ENCODE measurements at regions not wholly inside any gene's neighbourhood (a gene's known extent, or its start where the extent isn't known, plus 50 kb on each side); places are given as distances from the start of the nearest gene placed in this dataset.

- DNase-seq (no peak), ATAC-seq (ENCODE audit: low read depth in 2 of 2) (no peak)
- Mint-ChIP-seq H3K4me3 (no peak overlapping the region), H3K27me3 (peaks cover 12 to 17% (median 17%) of the 10 kb centered on the region in 3 donors), H3K36me3 (no peaks in the 10 kb centered on the region), H3K9me3 (no peaks in the 10 kb centered on the region), H3K27ac (no peak overlapping the region), H3K4me1 (no peaks in the 10 kb centered on the region)
Observed at GRCh38 chr10:60627778-60628748, 150.2 kb upstream of the CDK1 start.

- no peaks in the 10 kb centered on the region for H3K36me3 Mint-ChIP-seq
- H3K9me3 Mint-ChIP-seq = no peaks in the 10 kb centered on the region
- DNase-seq (no peak), ATAC-seq (ENCODE audit: low read depth in 2 of 2) (no peak)
- no peak overlapping the region for H3K4me3 Mint-ChIP-seq
- H3K27me3 Mint-ChIP-seq = peaks cover 10 to 17% (median 16%) of the 10 kb centered on the region in 3 donors
- H3K4me1 Mint-ChIP-seq = no peaks in the 10 kb centered on the region
- no peak overlapping the region for H3K27ac Mint-ChIP-seq
Observed at GRCh38 chr10:60626037-60626436, 152.2 kb upstream of the CDK1 start.

GRCh38 chr10:60623627-60624026 is 154.7 kb upstream of the CDK1 start:
- H3K27ac Mint-ChIP-seq = no peak overlapping the region
- ATAC-seq (ENCODE audit: low read depth in 2 of 2) = no peak
- no peaks in the 10 kb centered on the region for H3K9me3 Mint-ChIP-seq
- H3K36me3 Mint-ChIP-seq = no peaks in the 10 kb centered on the region
- no peak overlapping the region for H3K4me3 Mint-ChIP-seq
- no peak for DNase-seq
- peaks cover 0 to 9% (median 7%) of the 10 kb centered on the region in 3 donors for H3K27me3 Mint-ChIP-seq
- no peaks in the 10 kb centered on the region for H3K4me1 Mint-ChIP-seq

GRCh38 chr10:60621018-60621417 is 157.3 kb upstream of the CDK1 start:
- no peak overlapping the region for H3K27ac Mint-ChIP-seq
- DNase-seq (no peak), ATAC-seq (ENCODE audit: low read depth in 2 of 2) (no peak)
- H3K9me3 Mint-ChIP-seq = no peaks in the 10 kb centered on the region
- H3K4me1 Mint-ChIP-seq = no peaks in the 10 kb centered on the region
- no peak overlapping the region for H3K4me3 Mint-ChIP-seq
- no peaks in the 10 kb centered on the region for H3K36me3 Mint-ChIP-seq
- peaks cover 0 to 4% (median 0%) of the 10 kb centered on the region in 3 donors for H3K27me3 Mint-ChIP-seq

GRCh38 chr10:60618861-60619260 is 159.4 kb upstream of the CDK1 start:
- no peak for DNase-seq
- no peaks in the 10 kb centered on the region for H3K4me1 Mint-ChIP-seq
- no peak for ATAC-seq (ENCODE audit: low read depth in 2 of 2)
- no peaks in the 10 kb centered on the region for H3K36me3 Mint-ChIP-seq
- H3K27me3 Mint-ChIP-seq = peaks cover 0 to 3% (median 0%) of the 10 kb centered on the region in 3 donors
- H3K9me3 Mint-ChIP-seq = no peaks in the 10 kb centered on the region
- no peak overlapping the region for H3K4me3 Mint-ChIP-seq
- peak overlapping the region in 1 of 6 donors; percentile 30 for H3K27ac Mint-ChIP-seq

- H3K4me3 Mint-ChIP-seq = no peak overlapping the region
- no peak for DNase-seq
- H3K27me3 Mint-ChIP-seq = peaks cover 0 to 4% (median 0%) of the 10 kb centered on the region in 3 donors
- no peak for ATAC-seq (ENCODE audit: low read depth in 2 of 2)
- no peaks in the 10 kb centered on the region for H3K36me3 Mint-ChIP-seq
- no peak overlapping the region for H3K27ac Mint-ChIP-seq
- H3K9me3 Mint-ChIP-seq = no peaks in the 10 kb centered on the region
- H3K4me1 Mint-ChIP-seq = no peaks in the 10 kb centered on the region
Observed at GRCh38 chr10:60615541-60615940, 162.7 kb upstream of the CDK1 start.

- Mint-ChIP-seq H3K9me3 (no peaks in the 10 kb centered on the region), H3K27me3 (peaks cover 0 to 4% (median 0%) of the 10 kb centered on the region in 3 donors), H3K4me1 (no peaks in the 10 kb centered on the region), H3K27ac (no peak overlapping the region), H3K36me3 (no peaks in the 10 kb centered on the region), H3K4me3 (no peak overlapping the region)
- ATAC-seq (ENCODE audit: low read depth in 2 of 2) = no peak
- no peak for DNase-seq
Observed at GRCh38 chr10:60614363-60614762, 163.9 kb upstream of the CDK1 start.

- ATAC-seq (ENCODE audit: low read depth in 2 of 2) = no peak
- peaks cover 0 to 4% (median 0%) of the 10 kb centered on the region in 3 donors for H3K27me3 Mint-ChIP-seq
- no peaks in the 10 kb centered on the region for H3K9me3 Mint-ChIP-seq
- no peak overlapping the region for H3K27ac Mint-ChIP-seq
- H3K4me1 Mint-ChIP-seq = no peaks in the 10 kb centered on the region
- no peaks in the 10 kb centered on the region for H3K36me3 Mint-ChIP-seq
- DNase-seq = no peak
- no peak overlapping the region for H3K4me3 Mint-ChIP-seq
Observed at GRCh38 chr10:60613434-60613833, 164.8 kb upstream of the CDK1 start.

- H3K27ac Mint-ChIP-seq = no peak overlapping the region
- ATAC-seq (ENCODE audit: low read depth in 2 of 2) = no peak
- H3K4me1 Mint-ChIP-seq = no peaks in the 10 kb centered on the region
- DNase-seq = no peak
- no peaks in the 10 kb centered on the region for H3K36me3 Mint-ChIP-seq
- peak overlapping the region in 1 of 8 donors; percentile 31 for H3K4me3 Mint-ChIP-seq
- no peaks in the 10 kb centered on the region for H3K9me3 Mint-ChIP-seq
- H3K27me3 Mint-ChIP-seq = peaks cover 0 to 4% (median 0%) of the 10 kb centered on the region in 3 donors
Observed at GRCh38 chr10:60611291-60611747, 167.0 kb upstream of the CDK1 start.

GRCh38 chr10:60607372-60607771 is 170.9 kb upstream of the CDK1 start:
- Mint-ChIP-seq H3K9me3 (no peaks in the 10 kb centered on the region), H3K27ac (no peak overlapping the region), H3K27me3 (no peaks in the 10 kb centered on the region), H3K4me1 (no peaks in the 10 kb centered on the region), H3K36me3 (no peaks in the 10 kb centered on the region), H3K4me3 (no peak overlapping the region)
- no peak for ATAC-seq (ENCODE audit: low read depth in 2 of 2)
- DNase-seq = no peak

GRCh38 chr10:60606343-60607080 is 171.8 kb upstream of the CDK1 start:
- H3K27ac Mint-ChIP-seq = no peak overlapping the region
- no peaks in the 10 kb centered on the region for H3K27me3 Mint-ChIP-seq
- DNase-seq (no peak), ATAC-seq (ENCODE audit: low read depth in 2 of 2) (no peak)
- no peaks in the 10 kb centered on the region for H3K4me1 Mint-ChIP-seq
- no peak overlapping the region for H3K4me3 Mint-ChIP-seq
- H3K36me3 Mint-ChIP-seq = no peaks in the 10 kb centered on the region
- H3K9me3 Mint-ChIP-seq = no peaks in the 10 kb centered on the region

GRCh38 chr10:60605476-60605875 is 172.8 kb upstream of the CDK1 start:
- Mint-ChIP-seq H3K27me3 (no peaks in the 10 kb centered on the region), H3K9me3 (no peaks in the 10 kb centered on the region), H3K4me1 (no peaks in the 10 kb centered on the region), H3K27ac (no peak overlapping the region), H3K4me3 (no peak overlapping the region), H3K36me3 (no peaks in the 10 kb centered on the region)
- ATAC-seq (ENCODE audit: low read depth in 2 of 2) = no peak
- no peak for DNase-seq

GRCh38 chr10:60604342-60604741 is 173.9 kb upstream of the CDK1 start:
- Mint-ChIP-seq H3K27ac (no peak overlapping the region), H3K9me3 (no peaks in the 10 kb centered on the region), H3K4me1 (no peaks in the 10 kb centered on the region), H3K36me3 (no peaks in the 10 kb centered on the region), H3K4me3 (no peak overlapping the region), H3K27me3 (no peaks in the 10 kb centered on the region)
- DNase-seq = no peak
- no peak for ATAC-seq (ENCODE audit: low read depth in 2 of 2)

GRCh38 chr10:60597513-60597912 is 180.8 kb upstream of the CDK1 start:
- H3K36me3 Mint-ChIP-seq = no peaks in the 10 kb centered on the region
- DNase-seq = no peak
- ATAC-seq (ENCODE audit: low read depth in 2 of 2) = no peak
- peaks cover 0 to 4% (median 0%) of the 10 kb centered on the region in 3 donors for H3K27me3 Mint-ChIP-seq
- H3K27ac Mint-ChIP-seq = no peak overlapping the region
- peaks cover 2 to 5% (median 3%) of the 10 kb centered on the region in 3 donors for H3K4me1 Mint-ChIP-seq
- no peak overlapping the region for H3K4me3 Mint-ChIP-seq
- H3K9me3 Mint-ChIP-seq = no peaks in the 10 kb centered on the region
